Activated CD4-positive, CD25-positive, alpha-beta regulatory T cell treated with anti-CD3 and anti-CD28 coated beads, Interleukin-2, amount 50 U/mL, for 24 hours (primary cell): ENCODE measurements at regions not wholly inside any gene's neighbourhood (a gene's known extent, or its start where the extent isn't known, plus 50 kb on each side); places are given as distances from the start of the nearest gene placed in this dataset.

Experiments
- ATAC-seq, 2 donors: fragments of 150-1000 bp; cut with Tn5 transposase; one replicate each; pipeline ENCODE4 v1.10.0; 2021; ENCODE audit warnings: mild to moderate bottlenecking in 1 of 2, moderate library complexity in 1 of 2

GRCh38 chr6:20313960-20314530 is 87.6 kb upstream of the E2F3 start:
- ATAC-seq: no peak

DNA sequence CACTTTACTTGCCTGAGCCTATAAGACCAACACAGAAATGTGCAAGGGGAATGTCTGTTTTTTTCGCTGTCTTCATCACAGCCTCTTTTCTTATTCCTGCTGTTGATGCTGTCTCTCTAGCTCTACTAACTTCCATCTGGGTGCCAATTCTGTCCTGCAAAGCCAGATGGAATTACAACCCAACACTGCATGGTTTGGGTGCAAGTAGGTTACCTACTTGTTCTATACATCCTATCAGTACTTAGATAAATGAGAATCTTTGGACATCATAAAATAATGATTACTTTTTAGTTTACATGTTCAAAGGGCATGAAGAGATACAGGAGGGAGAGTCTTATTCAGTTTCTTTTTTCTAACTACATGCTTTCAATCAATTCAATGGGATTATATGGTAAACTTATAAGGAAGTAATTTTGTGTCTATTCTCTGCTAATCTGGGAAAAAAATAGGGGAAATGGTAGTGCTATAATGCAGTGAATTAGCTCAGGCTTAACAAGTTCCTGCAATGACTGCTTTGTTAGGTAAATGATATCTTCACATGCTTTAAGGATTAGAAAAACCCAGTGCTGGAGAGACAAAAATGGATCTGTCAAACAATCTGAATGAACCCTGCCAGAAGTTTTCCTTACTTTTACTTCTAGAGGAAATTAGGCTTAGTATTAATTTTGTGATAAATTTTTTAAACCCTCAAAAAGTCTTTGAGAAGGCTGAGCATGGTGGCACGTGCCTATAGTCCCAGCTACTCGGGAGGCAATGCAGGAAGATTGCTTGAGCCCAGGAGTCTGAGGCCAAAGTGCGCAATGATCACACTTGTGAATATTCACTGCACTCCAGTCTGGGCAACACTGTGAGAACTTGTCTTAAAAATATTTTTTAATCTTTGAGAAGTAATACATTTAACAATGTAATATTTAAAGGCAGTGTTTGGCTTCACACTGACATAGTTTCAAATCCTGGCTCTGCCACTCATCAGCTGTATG is 86.5 kb upstream of the E2F3 start:
- ATAC-seq: no peak

GRCh38 chr6:20317430-20317829 is 84.2 kb upstream of the E2F3 start:
- ATAC-seq: no peak

DNA sequence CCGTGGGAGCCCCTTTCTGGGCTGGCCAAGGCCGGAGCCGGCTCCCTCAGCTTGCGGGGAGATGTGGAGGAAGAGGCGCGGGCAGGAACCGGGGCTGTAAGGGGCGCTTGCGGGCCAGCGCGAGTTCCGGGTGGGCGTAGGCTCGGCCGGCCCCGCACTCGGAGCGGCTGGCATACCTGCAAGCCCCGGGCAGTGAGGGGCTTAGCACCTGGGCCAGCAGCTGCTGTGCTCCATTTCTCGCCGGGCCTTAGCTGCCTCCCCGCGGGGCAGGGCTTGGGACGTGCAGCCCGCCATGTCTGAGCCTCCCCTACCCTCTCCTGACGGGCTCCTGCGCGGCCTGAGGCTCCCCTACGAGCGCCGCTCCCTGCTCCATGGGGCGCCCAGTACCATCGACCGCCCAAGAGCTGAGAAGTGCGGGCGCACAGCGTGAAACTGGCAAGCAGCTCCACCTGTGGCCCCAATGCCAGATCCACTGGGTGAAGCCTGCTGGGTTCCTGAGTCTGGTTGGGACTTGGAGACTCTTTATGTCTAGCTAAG is 82.8 kb upstream of the E2F3 start:
- no peak for ATAC-seq

DNA sequence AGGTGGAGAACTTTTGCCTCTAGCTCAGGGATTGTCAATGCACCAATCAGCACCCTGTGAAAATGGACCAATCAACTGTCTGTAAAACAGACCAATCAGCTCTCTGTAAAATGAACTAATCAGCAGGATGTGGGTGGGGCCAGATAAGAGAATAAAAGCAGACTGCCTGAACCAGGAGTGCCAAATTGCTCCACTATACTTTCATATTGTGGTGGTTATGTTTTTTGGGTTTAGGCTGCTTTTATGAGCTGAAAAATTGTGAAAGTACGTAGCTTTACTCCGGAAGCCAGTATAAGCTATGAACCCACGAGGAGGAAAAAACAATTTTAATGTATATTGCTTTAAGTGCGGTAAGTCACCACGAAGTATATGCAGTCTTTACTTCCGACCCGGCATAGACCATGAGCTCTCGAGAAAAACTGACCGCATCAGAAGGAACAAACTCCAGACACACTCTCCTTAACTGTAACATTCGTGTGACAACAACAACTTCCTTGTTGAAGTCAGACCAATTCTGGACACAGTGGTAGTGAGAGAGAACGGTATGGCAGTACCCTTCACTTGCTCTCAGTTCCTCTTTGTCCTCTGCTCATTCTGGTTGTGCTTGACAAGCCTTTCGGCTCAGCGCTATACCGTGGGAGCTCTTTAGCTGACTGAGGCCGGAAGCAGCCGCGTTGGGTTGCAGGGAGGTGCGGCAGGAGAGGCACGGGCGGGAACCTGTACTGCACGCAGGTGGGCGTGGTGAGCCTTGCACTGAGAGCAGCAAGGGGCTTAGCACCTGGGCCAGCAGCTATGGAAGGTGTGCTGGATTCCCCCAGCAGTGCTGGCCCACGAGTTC is 81.9 kb upstream of the E2F3 start:
- ATAC-seq: peak; percentile 94 to 97

DNA sequence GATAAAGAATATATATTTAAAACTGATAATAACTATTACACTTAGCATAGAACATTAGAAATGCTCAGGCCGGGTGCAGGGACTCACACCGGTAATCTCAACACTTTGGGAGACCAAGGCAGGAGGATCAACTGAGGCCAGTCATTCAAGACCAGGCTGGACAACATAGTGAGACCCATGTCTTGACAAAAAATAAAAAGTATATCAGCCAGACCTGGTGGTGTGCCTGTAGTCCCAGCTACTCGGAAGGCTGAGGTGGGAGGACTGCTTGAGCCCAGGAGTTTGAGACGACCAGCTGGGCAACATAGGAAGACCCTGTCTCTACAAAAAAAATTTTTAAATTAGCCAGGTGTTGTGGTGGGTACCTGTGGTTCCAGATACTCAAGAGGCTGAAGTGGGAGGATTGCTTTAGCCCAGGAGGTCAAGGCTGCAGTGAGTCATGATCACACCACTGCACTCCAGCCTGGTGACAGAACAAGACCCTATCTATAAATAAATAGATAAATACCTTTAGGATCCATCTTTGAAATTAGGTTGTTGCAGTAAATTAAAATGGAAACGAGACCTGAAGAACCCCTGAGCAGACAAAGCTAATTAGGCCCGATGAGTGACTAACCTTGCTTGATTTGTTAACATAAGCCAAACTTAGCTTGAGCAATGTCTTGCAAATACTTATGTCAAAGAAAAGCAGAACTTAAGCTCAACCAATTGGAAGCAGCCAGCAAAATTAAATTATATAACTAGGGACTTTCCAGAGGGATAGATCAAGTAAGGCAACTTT is 75.8 kb upstream of the E2F3 start:
- no peak for ATAC-seq

- no peak for ATAC-seq
These were observed 75.3 kb upstream of the E2F3 start for GRCh38 chr6:20326422-20326728.

GRCh38 chr6:20327141-20327540 is 74.5 kb upstream of the E2F3 start:
- ATAC-seq: no peak

- no peak for ATAC-seq
These were observed 73.3 kb upstream of the E2F3 start for GRCh38 chr6:20328266-20328923.

GRCh38 chr6:20328924-20329300 is 72.8 kb upstream of the E2F3 start:
- no peak for ATAC-seq

- no peak for ATAC-seq
These were observed 70.6 kb upstream of the E2F3 start for GRCh38 chr6:20331042-20331441.

- ATAC-seq: no peak
These were observed 70.1 kb upstream of the E2F3 start for GRCh38 chr6:20331625-20332024.

- ATAC-seq: no peak
These were observed 69.2 kb upstream of the E2F3 start for GRCh38 chr6:20332441-20333006.

DNA sequence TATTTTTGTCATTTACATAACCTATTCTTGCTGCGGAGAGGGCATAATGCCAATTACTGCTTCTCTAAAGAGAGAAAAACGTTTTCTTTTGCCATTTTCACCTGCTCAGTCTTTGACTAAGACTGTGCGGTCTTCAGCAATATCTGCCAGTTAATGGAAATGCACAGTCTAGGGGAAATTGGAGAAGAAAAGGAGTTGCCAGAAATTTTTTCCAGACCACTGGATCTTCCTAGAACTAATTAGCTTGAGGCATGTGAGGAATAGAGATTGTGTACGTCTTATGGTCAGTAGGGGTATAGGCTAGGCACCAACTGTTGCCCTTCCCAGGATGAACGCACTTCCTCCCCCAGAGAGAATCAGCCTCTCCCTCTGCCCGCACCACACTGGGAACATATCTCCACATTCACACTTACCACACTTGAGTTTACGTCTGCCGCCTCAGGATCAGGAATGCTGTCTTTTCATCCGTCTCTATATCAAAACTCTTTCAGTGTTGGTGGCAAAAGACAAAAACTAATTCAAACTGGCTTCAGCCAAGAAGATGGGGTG is 67.9 kb upstream of the E2F3 start:
- no peak for ATAC-seq

DNA sequence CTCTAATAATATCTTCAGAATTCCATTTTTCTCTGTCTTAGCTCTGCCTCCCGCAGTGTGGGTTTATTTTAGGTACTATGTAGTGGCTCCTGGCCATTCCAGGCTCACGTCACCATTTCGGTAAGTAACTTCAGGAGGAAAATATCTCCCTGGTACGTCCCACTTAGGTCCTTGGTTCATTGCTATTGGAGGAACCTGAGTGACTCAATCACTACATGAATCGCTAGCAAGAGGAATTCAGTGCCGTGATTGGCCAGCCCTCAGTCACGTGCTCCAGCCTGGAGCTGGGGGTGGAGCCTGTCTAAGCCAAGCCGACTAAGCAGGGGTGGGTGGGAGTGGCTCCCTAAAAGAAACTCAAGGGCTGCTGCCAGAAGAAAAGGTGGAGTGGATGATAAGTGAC is 67.3 kb upstream of the E2F3 start:
- ATAC-seq: no peak

DNA sequence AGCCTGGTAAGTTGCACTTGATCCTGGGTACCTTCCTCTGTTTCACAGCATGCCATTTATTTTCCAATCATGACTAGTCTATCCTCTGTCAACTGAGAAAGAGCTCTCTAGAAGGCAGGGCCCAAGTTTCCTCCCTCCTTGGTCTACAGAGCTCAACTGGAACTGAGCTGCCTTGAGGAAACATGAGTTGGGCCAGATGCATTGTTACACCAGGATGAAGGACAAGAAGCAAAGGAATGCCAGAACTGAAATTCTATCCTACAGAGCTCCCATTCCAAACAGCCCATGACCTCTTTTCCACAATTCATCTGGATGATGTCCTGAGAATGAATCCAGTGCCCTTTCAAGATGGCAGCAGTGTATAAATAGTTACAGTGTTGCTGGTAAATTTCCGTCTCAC is 66.7 kb upstream of the E2F3 start:
- ATAC-seq: no peak

GRCh38 chr6:20335872-20336271 is 65.8 kb upstream of the E2F3 start:
- peak; percentile 75 to 87 for ATAC-seq

DNA sequence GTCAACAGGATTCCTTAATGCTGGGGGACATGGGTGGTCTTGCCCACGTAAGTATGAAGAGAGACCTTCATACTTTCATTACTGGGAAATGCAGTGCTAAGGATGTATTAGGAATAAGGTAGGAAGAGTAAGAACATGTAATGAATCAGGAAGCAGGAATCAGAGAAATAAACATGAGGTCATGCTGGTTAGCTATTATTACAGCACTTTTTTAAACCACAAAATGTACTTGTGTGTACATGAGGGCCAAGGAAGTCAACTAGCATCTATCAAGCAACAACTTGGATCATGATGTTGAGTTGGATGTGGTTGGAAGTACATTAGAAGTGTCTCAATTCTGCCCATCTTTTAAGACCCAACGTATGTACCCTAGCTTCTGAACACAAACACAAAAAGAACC is 63.5 kb upstream of the E2F3 start:
- ATAC-seq: no peak

GRCh38 chr6:20340068-20340848 is 61.4 kb upstream of the E2F3 start:
- no peak for ATAC-seq

GRCh38 chr6:20341096-20341495 is 60.6 kb upstream of the E2F3 start:
- no peak for ATAC-seq

- no peak for ATAC-seq
These were observed 60.1 kb upstream of the E2F3 start for GRCh38 chr6:20341564-20341963.
